CD14-positive monocyte (primary cell): ENCODE measurements at regions not wholly inside any gene's neighbourhood (a gene's known extent, or its start where the extent isn't known, plus 50 kb on each side); places are given as distances from the start of the nearest gene placed in this dataset.

Experiments used
- DNase-seq, 3 donors: peaks; one replicate each; pipeline ENCODE4 v3.0.0-alpha.2; 2011 to 2022
- H2AFZ ChIP-seq: 2 replicates; pipeline ENCODE4 v1.6.0; 2012; ENCODE audit warnings: mild to moderate bottlenecking, low read depth, low read length, inconsistent platforms; ENCODE audit not compliant: insufficient read depth, poor library complexity, severe bottlenecking
- H3K27ac ChIP-seq, 2 donors: 1 replicate in 1 of 2; 2 replicates in 1 of 2; pipeline ENCODE4 v1.5.1; 2012 to 2013; ENCODE audit warnings: low read length in 2 of 2, control low read depth in 1 of 2, inconsistent platforms in 1 of 2, low read depth in 1 of 2, mild to moderate bottlenecking in 1 of 2
- H3K27me3 ChIP-seq, 2 donors: one replicate each; pipeline versions ENCODE4 v1.6.0 to v1.6.1; 2011 to 2013; ENCODE audit warnings: low read length in 2 of 2; ENCODE audit not compliant: control insufficient read depth in 2 of 2, insufficient read depth in 2 of 2
- H3K36me3 ChIP-seq, 2 donors: replicated peaks in 1 of 2; 1 replicate in 1 of 2; 2 replicates in 1 of 2; pipeline versions ENCODE4 v1.5.1 to v1.6.1; 2012 to 2013; ENCODE audit warnings: low read length in 2 of 2, control low read depth in 1 of 2, inconsistent platforms in 1 of 2, mild to moderate bottlenecking in 1 of 2; ENCODE audit not compliant: insufficient read depth in 2 of 2, control insufficient read depth in 1 of 2
- H3K4me1 ChIP-seq, 2 donors: 1 replicate in 1 of 2; 2 replicates in 1 of 2; pipeline versions ENCODE4 v1.5.1 to v1.6.1; 2012 to 2013; ENCODE audit warnings: low read length in 2 of 2, control low read depth in 1 of 2, inconsistent platforms in 1 of 2, mild to moderate bottlenecking in 1 of 2, moderate library complexity in 1 of 2; ENCODE audit not compliant: insufficient read depth in 2 of 2, control insufficient read depth in 1 of 2
- H3K4me2 ChIP-seq: replicated peaks from 2 replicates; pipeline ENCODE3; 2012; ENCODE audit warnings: low read length, moderate library complexity, mild to moderate bottlenecking; ENCODE audit not compliant: poor library complexity, severe bottlenecking; ENCODE audit errors: extremely low read depth
- H3K4me3 ChIP-seq, 3 experiments: fragments of 200-600 bp in 1 of 3; sonication (generic) in 1 of 3; replicated peaks in 1 of 3; 1 replicate in 2 of 3; 2 replicates in 1 of 3; pipeline ENCODE4 v1.5.1; 2011 to 2013; ENCODE audit warnings: low read length in 3 of 3, mild to moderate bottlenecking in 3 of 3, control low read depth in 2 of 3, low read depth in 2 of 3, inconsistent platforms in 1 of 3, moderate library complexity in 1 of 3
- H3K79me2 ChIP-seq: 2 replicates; pipeline ENCODE4 v1.6.0; 2012; ENCODE audit warnings: mild to moderate bottlenecking, control low read depth, inconsistent platforms, low read length, moderate library complexity; ENCODE audit not compliant: insufficient read depth
- H3K9ac ChIP-seq: 2 replicates; pipeline ENCODE4 v1.6.0; 2017; ENCODE audit warnings: low read length, mild to moderate bottlenecking; ENCODE audit not compliant: insufficient read depth, poor library complexity, severe bottlenecking
- H3K9me3 ChIP-seq, 2 donors: replicated peaks in 1 of 2; 1 replicate in 1 of 2; 2 replicates in 1 of 2; pipeline versions ENCODE4 v1.5.1 to v1.6.1; 2012 to 2013; ENCODE audit warnings: low read length in 2 of 2, control low read depth in 1 of 2; ENCODE audit not compliant: control insufficient read depth in 1 of 2, insufficient read depth in 1 of 2
- H4K20me1 ChIP-seq: 2 replicates; pipeline ENCODE4 v1.6.0; 2012; ENCODE audit warnings: mild to moderate bottlenecking, low read length, control low read depth, moderate library complexity; ENCODE audit not compliant: insufficient read depth
- H3K27ac Mint-ChIP-seq, 7 donors: one replicate each; pipeline ENCODE4 v1.8.0; 2020; ENCODE audit warnings: mild to moderate bottlenecking in 7 of 7, mixed read lengths in 7 of 7, moderate library complexity in 6 of 7, inconsistent platforms in 2 of 7
- H3K27me3 Mint-ChIP-seq, 3 donors: one replicate each; pipeline ENCODE4 v1.8.0; 2021 to 2022; ENCODE audit warnings: low read depth in 3 of 3, mild to moderate bottlenecking in 3 of 3, mixed read lengths in 3 of 3, moderate library complexity in 3 of 3, inconsistent platforms in 1 of 3
- H3K36me3 Mint-ChIP-seq, 2 donors: one replicate each; pipeline ENCODE4 v1.8.0; 2020; ENCODE audit warnings: mixed read lengths in 2 of 2, inconsistent platforms in 1 of 2, mild to moderate bottlenecking in 1 of 2
- H3K4me1 Mint-ChIP-seq: one replicate; pipeline ENCODE4 v1.8.0; 2020; ENCODE audit warnings: mild to moderate bottlenecking, mixed read lengths
- H3K4me3 Mint-ChIP-seq, 2 donors: one replicate each; pipeline ENCODE4 v1.8.0; 2020; ENCODE audit warnings: mild to moderate bottlenecking in 2 of 2, mixed read lengths in 2 of 2, moderate library complexity in 1 of 2
- H3K9me3 Mint-ChIP-seq, 7 donors: one replicate each; pipeline ENCODE4 v1.8.0; 2020 to 2022; ENCODE audit warnings: mixed read lengths in 7 of 7, mild to moderate bottlenecking in 6 of 7, moderate library complexity in 6 of 7, inconsistent platforms in 2 of 7
- WGBS: methylation state at CpG from one replicate; pipeline ENCODE4 v1.1.5; 2013; ENCODE audit warnings: missing lambda C conversion rate; ENCODE audit not compliant: insufficient coverage; 5-methylcytosine and 5-hydroxymethylcytosine counted together
- intact Hi-C, 2 donors: fragments of 100-400 bp; cut with micrococcal nuclease; formaldehyde crosslinking; loops; one replicate each; pipeline versions ENCODE4 v1.15.0 to v1.15.1; 2023
- TF ChIP-seq, protein P1 (sequence below): fragments of 200-600 bp; IDR thresholded peaks from one replicate; pipeline ENCODE4 v1.8.0; 2022; ENCODE audit warnings: antibody characterized with exemption, mild to moderate bottlenecking

DNA sequence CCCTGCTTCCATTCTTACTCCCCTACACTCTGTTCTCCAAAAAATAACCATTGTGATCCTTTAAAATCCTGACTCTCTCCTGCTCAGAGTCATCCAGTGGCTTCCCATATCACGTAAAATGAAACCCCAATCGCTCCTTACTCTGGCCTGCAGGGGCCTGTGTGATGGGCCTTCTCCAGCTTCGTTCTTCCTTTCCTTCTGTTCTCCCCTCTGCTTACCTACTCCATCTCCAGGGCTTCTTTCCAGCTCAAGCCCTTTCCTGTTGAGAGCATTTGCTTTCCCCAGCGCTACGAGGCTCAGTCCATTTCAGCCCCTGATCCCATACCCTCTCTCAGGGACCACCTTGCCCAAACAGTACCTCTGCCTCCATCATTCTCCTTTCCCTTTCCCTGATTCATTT is 144.4 kb upstream of the ARHGAP5 start:
- H3K36me3 Mint-ChIP-seq, result no peaks in the 10 kb centered on the region
- Histone ChIP-seq H3K36me3 (no peaks in the 10 kb centered on the region), H3K79me2 (no peaks in the 10 kb centered on the region), H3K9ac (no peak overlapping the region), H3K4me1 (no peaks in the 10 kb centered on the region), H2AFZ (no peak overlapping the region), H3K4me2 (no peak overlapping the region), H3K4me3 (no peak overlapping the region), H3K9me3 (no peaks in the 10 kb centered on the region), H3K27ac (no peak overlapping the region), H4K20me1 (no peaks in the 10 kb centered on the region), H3K27me3 (no peaks in the 10 kb centered on the region)
- H3K27ac Mint-ChIP-seq, result no peak overlapping the region
- H3K4me1 Mint-ChIP-seq, result no peaks in the 10 kb centered on the region
- intact Hi-C loops, result no loop called here
- no peak for DNase-seq
- TF ChIP-seq, protein P1, sequence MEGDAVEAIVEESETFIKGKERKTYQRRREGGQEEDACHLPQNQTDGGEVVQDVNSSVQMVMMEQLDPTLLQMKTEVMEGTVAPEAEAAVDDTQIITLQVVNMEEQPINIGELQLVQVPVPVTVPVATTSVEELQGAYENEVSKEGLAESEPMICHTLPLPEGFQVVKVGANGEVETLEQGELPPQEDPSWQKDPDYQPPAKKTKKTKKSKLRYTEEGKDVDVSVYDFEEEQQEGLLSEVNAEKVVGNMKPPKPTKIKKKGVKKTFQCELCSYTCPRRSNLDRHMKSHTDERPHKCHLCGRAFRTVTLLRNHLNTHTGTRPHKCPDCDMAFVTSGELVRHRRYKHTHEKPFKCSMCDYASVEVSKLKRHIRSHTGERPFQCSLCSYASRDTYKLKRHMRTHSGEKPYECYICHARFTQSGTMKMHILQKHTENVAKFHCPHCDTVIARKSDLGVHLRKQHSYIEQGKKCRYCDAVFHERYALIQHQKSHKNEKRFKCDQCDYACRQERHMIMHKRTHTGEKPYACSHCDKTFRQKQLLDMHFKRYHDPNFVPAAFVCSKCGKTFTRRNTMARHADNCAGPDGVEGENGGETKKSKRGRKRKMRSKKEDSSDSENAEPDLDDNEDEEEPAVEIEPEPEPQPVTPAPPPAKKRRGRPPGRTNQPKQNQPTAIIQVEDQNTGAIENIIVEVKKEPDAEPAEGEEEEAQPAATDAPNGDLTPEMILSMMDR, result no peak
- H3K4me3 Mint-ChIP-seq, result no peak overlapping the region
- H3K27me3 Mint-ChIP-seq, result peaks cover 0 to 2% (median 0%) of the 10 kb centered on the region in 3 donors
- 94% methylated on average over 3 of the region's 5 CpGs for WGBS
- H3K9me3 Mint-ChIP-seq, result no peaks in the 10 kb centered on the region

DNA sequence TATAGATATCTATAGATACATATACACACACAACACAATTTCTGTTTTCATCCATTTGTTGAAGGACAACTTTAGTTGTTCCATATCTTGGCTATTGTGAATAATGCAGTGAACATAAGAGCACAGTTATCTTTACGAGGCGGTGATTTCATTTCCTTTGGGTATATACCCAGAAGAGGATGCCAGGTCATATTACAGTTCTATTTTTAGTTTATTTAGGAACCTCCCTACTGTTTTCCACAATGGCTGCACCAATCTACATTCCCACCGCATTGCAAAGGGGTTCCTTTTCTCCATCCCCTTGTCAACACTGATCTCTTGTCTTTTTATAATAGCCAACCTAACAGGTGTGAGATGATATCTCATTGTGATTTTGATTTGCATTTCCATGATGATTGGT is 143.4 kb upstream of the ARHGAP5 start:
- WGBS, result no CpG with 5 or more reads among the region's 3 CpGs
- TF ChIP-seq, protein P1, result no peak
- Histone ChIP-seq H3K27ac (no peak overlapping the region), H3K4me1 (no peaks in the 10 kb centered on the region), H3K4me3 (no peak overlapping the region), H3K36me3 (no peaks in the 10 kb centered on the region), H3K9me3 (no peaks in the 10 kb centered on the region), H4K20me1 (no peaks in the 10 kb centered on the region), H3K4me2 (no peak overlapping the region), H3K27me3 (no peaks in the 10 kb centered on the region), H3K79me2 (no peaks in the 10 kb centered on the region), H3K9ac (no peak overlapping the region), H2AFZ (no peak overlapping the region)
- Mint-ChIP-seq H3K4me3 (no peak overlapping the region), H3K9me3 (no peaks in the 10 kb centered on the region), H3K4me1 (no peaks in the 10 kb centered on the region), H3K27me3 (peaks cover 0 to 2% (median 1%) of the 10 kb centered on the region in 3 donors), H3K27ac (no peak overlapping the region), H3K36me3 (no peaks in the 10 kb centered on the region)
- no peak for DNase-seq
- intact Hi-C loops, result no loop called here
